GM19324 (cell line): ENCODE measurements at regions not wholly inside any gene's neighbourhood (a gene's known extent, or its start where the extent isn't known, plus 50 kb on each side); places are given as distances from the start of the nearest gene placed in this dataset.
"Not testable (repeated sequence)": the region's sequence is repeated elsewhere in the genome, so short reads cannot be mapped to it uniquely, and the experiment has no call there.

Experiments used
- ATAC-seq: cut with Tn5 transposase; IDR thresholded peaks from one replicate; pipeline ENCODE4 v1.9.1; 2021; ENCODE audit warnings: mild to moderate bottlenecking, moderate library complexity; ENCODE audit not compliant: unreplicated experiment, low FRiP score

GRCh38 chr5:17326600-17327037 lies 109.2 kb downstream of the BASP1 start:
- ATAC-seq: no peak

GRCh38 chr5:17327048-17327625 lies 109.7 kb downstream of the BASP1 start:
- no peak for ATAC-seq

GRCh38 chr5:17329571-17329970 lies 112.1 kb downstream of the BASP1 start:
- ATAC-seq: no peak

GRCh38 chr5:17330386-17330785 lies 113.0 kb downstream of the BASP1 start:
- ATAC-seq: no peak

GRCh38 chr5:17331651-17332050 lies 114.2 kb downstream of the BASP1 start:
- ATAC-seq: no peak

GRCh38 chr5:17333755-17334154 lies 116.3 kb downstream of the BASP1 start:
- ATAC-seq: no peak

- ATAC-seq: no peak
Observed at GRCh38 chr5:17336054-17336453, 118.6 kb downstream of the BASP1 start.

- not testable (repeated sequence) for ATAC-seq
Observed at GRCh38 chr5:17336723-17337122, 119.3 kb downstream of the BASP1 start.

- ATAC-seq: no peak
Observed at GRCh38 chr5:17339841-17340240, 122.4 kb downstream of the BASP1 start.

GRCh38 chr5:17340379-17340778 lies 122.9 kb downstream of the BASP1 start:
- no peak for ATAC-seq

GRCh38 chr5:17340819-17341218 lies 123.4 kb downstream of the BASP1 start:
- no peak for ATAC-seq

GRCh38 chr5:17343675-17344074 lies 126.2 kb downstream of the BASP1 start:
- peak; percentile 78 for ATAC-seq

- no peak for ATAC-seq
Observed at GRCh38 chr5:17346811-17347210, 129.4 kb downstream of the BASP1 start.

- ATAC-seq: no peak
Observed at GRCh38 chr5:17352223-17352622, 134.8 kb downstream of the BASP1 start.

GRCh38 chr5:17354265-17354664 lies 136.8 kb downstream of the BASP1 start:
- no peak for ATAC-seq

GRCh38 chr5:17355586-17356346 lies 138.3 kb downstream of the BASP1 start:
- ATAC-seq: no peak

- ATAC-seq: no peak
Observed at GRCh38 chr5:17356551-17356950, 139.1 kb downstream of the BASP1 start.

GRCh38 chr5:17357504-17357903 lies 140.1 kb downstream of the BASP1 start:
- no peak for ATAC-seq

- ATAC-seq: no peak
Observed at GRCh38 chr5:17358031-17358430, 140.0 kb upstream of the TAF11L2 start.

- no peak for ATAC-seq
Observed at GRCh38 chr5:17359451-17360011, 138.5 kb upstream of the TAF11L2 start.

GRCh38 chr5:17360879-17361278 lies 137.2 kb upstream of the TAF11L2 start:
- no peak for ATAC-seq

GRCh38 chr5:17361331-17361730 lies 136.7 kb upstream of the TAF11L2 start:
- ATAC-seq: no peak
